NOMO-1 (cell line): ENCODE measurements at regions not wholly inside any gene's neighbourhood (a gene's known extent, or its start where the extent isn't known, plus 50 kb on each side); places are given as distances from the start of the nearest gene placed in this dataset.

ENCODE experiments used
- DNase-seq, 2 experiments: peaks; one replicate each; lab custom pipeline; 2025; ENCODE audit not compliant: unreplicated experiment in 2 of 2; lab: John Stamatoyannopoulos, UW

DNA sequence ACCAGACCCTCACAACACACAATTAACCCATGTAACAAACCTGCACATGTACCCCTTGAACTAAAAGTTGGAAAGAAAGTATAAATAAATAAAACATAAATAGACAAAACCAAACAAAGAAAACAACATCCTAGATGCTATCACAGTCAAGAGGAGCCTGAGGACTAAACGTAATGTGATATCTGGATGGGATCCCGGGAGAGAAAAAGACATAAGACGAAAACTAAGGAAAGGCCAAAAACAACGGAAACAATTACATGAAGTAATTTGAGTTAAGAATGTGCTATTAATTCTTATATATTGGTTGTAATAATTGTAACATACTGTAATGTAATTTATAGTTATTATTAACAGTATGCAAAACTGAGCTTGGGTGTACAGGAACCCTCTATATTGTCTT lies 793.9 kb downstream of the SEMA5A start:
- DNase-seq = no peak

DNA sequence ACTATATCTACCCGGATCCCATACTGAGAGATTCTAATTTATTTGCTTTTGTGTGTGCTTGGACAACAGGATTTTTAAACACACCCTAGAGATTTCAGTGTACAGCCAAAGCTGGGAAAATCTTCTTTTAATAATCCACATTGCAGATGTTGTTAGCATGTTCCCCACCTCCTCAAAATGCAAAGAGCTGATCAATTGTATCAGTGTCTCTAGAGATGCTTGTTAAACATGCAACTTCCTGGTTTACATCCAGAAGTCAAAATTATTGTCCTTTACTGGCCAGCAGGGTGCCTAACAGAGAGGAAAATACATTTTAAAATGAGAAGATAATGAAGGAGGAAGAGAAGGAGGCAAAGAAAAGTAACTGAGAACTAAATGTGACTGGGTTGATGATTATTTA lies 793.3 kb downstream of the SEMA5A start:
- DNase-seq = no peak

DNA sequence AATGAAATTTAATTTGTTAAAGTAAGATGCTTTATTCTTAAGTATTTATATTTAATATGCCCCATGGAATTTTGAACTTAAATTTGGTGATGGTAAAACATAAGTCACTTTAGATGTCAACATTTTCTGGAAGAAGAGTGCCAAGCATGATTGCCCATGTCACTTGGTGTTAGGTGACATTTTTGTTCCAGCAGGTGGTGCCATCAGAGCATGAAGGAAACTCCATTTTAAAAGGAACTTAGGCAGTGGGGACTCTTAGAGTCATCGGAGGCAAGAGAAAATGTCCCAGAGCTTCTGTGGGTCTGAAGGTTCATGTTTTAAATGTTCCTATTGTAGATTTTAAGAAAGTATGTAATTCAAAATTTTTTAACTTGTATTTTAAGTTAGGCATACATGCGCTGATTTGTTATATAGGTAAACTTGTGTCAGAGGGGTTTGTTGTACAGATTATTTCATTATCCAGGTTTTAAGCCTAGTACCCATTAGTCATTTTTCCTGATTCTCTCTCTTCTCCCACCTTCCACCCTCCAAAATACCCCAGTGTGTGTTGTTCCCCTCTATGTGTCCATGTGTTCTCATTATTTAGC lies 789.3 kb downstream of the SEMA5A start:
- peak in 1 of 2 experiments; percentile 10 for DNase-seq

DNA sequence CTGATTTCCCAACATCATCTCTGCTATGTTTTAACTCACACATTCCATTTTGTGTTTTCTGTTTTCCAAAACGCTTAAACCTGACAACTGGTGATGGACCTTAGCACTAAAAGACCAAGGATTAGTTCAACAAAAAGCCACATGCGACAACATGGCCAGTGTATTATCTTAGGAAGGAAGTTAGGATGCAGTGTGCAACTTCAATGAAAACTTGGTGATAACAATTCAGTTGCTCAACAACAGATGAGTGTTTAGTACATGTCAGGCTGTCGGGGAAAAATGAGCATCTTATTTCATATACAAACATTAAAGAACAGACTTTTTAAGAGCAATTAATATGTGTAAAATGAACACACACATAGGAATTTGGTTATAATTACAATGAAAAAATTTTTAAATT lies 780.0 kb downstream of the SEMA5A start:
- no peak for DNase-seq

DNA sequence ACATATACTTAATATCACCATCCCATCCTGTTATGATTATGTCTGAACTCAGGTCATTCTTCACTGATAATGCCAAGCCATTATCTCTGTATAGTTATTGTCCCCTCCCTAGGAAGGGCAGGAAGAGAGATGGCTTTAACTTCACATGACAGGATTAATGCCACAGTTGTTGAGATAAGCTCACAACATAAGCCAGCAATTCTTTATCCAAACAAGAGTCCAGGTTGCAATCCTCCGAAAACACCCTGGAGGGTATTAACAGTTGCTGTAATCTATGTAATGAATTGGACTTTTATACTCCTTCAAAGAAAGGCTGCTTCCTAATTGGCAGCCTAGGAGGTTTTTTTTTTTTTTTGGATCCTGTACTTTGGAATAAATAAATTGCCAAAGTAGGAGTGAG lies 779.4 kb downstream of the SEMA5A start:
- DNase-seq = no peak

DNA sequence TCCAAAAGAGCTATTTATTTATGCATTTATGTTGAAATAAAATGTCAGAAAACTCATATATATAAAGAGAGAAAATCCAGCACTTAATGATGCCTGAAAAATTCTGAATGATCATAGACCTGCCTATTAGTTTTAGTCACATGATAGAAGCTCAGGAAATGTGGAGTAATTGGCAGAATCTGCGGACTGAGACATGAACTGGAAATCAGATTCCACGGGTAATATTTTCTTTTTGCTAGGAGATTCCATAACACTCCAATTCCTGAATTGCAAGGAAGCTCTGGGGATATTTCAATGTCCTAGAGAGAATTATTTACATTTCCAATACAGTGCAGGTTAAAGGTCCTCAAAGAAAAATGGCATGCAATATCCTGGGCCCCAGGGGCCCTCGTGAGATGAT lies 778.8 kb downstream of the SEMA5A start:
- no peak for DNase-seq

DNA sequence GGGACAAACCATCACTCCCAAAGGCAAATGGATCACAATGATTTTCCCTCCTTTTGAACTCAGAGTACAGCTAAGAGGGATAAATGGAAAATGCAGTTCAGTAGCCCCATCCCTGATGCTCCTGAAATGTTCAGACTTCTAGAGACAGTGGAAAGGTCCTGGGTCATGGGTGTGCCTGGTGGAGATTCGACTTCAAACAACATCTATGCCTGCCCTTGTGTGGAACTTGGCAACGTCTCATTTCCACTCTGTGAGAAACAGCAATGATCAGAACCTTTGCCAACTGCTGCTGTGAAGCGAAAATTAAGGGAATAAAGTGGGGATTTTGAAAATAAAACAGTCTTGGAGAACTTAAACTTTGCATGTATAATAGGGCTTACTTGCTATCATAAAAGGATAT lies 778.1 kb downstream of the SEMA5A start:
- no peak for DNase-seq

DNA sequence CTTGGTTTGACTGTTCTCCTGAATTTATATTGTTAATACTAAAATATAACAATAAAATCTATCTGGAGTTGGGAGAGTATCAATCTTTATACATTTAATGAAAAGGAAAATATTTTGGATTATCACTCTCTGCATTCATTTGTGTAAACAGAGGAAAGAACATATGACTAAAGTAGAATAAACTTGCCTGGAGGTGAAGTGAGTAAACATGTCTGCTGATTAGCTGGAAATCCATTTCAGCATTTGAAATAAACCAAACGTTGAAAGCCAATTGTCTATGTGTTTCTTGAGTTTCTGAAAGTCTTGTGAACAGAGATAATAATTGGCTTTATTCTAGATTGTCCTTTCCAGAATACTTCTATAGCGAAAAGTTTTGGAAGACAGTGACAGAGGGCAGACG lies 776.2 kb downstream of the SEMA5A start:
- no peak for DNase-seq

DNA sequence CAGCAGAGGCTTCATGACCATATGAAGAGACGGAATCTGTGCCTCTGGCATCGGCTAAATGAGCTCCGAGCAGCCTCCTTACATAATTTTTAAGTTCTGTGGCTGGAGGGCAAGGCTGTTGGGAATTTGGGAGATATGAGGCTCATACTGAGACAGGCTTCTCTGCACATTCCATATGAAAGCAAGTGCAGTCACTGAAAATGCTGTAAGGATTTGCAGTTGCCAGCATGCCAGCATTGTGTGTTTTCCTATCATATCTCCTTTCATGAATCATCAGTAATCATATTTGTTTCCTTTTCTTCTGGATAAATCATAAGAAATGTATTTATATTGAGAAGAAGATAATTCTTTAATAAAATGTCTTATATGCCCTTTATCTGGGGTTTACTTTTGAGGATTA lies 775.4 kb downstream of the SEMA5A start:
- no peak for DNase-seq

DNA sequence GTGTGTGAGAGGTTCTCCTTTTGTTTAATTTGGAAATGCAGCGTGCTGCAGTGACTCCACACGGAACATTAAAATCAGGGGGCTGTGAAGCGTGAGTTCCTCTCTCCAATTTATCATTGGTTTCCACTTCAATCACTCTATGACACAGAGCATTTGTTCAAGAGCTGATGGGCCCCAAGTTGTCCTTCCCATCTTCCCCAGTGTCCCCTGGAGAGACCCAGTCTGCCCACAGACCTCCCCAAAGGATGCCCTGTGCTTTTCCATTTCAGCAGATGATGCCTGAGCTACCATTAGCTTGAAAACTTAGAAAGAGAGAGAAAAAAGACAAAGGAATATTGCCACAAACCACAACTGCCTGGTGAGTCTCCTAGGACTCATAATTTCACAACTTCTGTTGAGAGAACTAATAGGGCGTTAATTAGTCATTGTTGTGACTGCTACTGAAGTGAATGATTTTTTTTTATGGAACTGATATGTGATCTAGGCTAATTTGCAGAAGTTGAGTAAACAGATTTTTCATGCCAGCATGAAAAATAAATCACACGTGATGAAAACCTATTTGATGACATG lies 772.7 kb downstream of the SEMA5A start:
- no peak for DNase-seq

DNA sequence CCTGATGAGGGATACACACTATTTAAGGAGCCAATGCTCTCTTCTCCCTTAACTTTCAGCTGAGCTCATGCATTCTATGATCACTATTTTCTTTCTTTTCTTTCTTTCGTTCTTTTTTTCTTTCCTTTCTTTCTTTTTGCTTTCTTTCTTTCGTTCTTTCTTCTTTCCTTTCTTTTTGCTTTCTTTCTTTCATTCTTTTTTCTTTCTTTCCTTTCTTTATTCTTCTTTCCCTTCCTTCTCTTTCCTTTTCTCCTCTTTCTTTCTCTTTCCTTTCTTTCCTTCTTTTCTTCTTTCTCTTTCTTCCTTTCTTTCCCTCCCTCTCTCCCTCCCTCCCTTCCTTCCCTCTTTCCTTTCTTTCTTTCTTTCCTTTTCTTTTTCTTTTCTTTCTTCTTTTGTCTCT lies 761.2 kb downstream of the SEMA5A start:
- DNase-seq = no peak

DNA sequence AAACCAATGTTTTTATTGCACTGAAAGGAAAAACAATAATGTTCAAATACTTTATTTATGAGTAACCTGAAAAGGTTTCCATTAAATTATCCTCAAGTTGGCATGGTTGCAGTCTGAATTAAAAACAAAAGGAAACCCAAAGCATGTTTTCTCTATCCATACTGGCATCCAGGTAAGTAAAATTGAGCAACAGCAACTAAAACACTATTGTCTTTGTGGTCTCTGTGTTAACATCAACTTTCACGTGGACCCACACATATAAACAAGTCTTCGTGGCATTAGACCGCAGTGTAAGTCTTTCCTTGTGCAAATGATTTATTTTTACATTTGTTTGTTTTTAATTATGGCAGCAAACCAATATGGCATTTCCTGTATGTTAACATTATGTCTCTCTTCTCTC lies 757.6 kb downstream of the SEMA5A start:
- no peak for DNase-seq

DNA sequence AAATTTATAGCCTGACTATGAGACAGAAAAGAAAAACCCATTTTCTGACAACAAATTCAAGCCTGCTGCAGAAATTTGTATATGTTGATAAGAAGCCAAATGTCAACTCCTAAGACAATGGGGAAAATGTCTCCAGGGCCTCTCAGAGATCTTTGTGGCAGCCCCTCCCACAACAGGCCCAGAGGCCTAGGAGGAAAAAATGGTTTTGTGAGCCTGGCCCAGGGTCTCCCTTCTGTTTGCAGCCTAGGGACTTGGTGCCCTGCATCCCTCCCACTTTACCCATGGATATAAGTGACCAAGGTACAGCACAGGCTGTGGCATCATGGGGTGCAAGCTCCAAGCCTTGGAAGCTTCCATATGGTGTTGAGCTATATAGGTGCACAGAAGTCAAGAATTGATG lies 740.2 kb downstream of the SEMA5A start:
- no peak for DNase-seq

DNA sequence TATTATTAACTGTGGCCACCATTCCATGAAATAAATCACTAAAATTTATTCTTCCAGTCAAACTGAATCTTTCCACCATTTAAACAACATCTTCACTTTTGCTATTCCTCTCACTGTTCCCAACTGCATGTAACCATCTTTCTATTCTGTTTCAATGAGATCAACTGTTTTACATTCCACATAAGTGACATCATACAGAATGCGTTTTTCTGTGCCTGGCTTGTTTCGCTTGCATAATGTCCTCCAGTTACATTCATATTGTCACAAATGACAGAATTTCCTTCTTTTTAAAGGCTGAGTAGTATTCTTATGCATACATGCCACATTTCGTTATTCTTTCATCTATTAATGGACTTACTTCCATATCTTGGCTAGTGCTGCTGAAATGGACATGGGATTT lies 738.2 kb downstream of the SEMA5A start:
- DNase-seq = no peak

DNA sequence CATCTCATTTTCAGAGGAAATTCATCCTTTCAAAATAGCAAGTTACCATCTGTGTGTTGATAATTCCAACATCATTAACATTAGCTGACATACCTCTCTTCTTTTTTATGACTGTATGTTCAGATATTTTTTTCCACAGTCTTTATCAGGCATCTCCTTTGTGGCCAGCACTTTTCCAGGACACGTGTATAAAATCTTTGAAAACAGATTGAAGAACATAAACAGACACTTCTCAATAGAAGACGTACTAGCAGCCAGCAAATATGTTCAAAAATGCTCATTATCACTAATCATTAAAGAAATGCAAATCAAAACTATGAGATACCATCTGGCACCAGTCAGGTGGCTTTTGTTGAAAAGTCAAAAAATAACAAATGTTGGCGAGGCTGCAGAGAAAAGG lies 734.3 kb downstream of the SEMA5A start:
- no peak for DNase-seq

DNA sequence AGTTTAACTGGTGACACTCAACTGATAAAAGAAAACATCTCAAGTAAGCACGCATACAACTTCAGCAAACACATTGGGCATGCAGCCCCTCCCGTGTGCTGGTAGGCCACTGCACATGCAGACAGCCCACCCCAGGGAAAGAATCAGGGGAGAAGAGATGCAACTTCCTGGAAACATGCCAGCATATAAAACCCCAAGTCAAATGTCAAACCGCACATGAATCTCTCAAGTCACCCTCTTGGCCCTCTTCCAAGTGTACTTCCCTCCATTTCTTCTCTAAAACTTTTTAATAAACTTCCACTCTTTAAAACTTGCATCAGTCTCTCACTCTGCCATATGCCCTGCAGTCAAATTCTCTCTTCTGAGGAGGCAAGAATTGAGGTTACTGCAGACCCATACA lies 732.7 kb downstream of the SEMA5A start:
- no peak for DNase-seq

DNA sequence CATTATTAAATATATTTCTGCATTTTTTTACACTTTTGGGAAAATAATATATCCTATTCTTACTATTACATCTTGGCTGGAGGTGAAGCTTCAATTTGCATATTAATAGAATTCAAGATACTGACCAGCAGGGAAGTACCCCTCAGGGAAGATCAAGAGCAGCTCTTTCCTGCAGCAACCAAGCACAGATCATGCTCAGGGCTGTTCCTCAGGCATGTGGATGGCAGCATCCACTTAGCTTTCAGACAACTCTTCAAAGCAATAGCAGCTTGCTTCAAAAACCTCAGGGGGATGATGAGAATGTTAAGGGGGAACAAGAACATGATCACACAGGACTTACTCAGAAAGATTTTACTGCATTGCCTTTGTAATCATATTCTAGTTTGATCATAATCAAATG lies 731.8 kb downstream of the SEMA5A start:
- DNase-seq = no peak

DNA sequence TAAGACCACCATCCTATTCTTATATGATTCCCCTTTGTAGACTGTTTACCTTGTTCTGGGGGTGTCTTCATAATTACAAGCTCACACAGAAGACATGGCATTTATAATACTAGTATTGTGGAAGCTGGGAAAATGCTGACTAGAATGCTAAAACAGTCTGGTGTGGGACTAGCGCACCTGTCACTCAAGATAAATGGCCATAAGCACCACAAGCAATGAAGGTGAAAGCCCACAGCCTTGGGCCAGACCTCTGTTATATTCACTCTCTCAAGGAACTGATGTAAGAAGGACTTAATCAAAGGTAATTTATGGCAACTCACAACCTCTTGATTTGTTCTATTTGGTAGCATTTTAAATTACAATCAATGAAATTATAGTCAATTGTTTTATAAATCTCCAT lies 721.5 kb downstream of the SEMA5A start:
- no peak for DNase-seq

DNA sequence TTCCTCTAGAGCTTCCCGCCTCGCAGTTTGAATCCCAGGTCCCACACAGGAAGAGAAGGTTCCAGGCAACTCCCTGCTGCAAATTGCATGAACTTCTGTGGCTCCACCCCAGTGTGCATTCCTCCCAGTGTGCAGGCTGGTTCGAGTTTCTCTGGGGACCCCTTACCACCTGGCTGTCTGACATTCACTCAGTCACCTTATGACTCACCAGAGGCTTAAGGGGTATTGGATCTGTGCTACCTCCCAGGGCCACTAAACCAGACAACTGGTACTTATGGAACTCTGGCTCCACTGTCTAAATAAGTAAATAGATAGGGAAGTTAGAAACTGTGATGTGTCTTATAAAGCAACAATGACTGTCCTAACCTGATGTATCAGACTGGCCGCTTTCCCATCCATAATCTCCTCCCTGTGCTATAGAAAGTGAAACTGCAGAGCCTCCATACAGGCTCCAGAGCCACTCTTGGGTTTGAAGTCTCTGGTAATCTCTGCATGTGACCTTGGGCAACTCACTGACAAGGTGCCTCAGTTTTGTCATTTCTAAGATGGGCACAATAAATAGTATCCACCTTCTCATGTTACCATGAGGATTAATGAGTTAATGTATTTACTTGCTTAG lies 720.6 kb downstream of the SEMA5A start:
- no peak for DNase-seq

DNA sequence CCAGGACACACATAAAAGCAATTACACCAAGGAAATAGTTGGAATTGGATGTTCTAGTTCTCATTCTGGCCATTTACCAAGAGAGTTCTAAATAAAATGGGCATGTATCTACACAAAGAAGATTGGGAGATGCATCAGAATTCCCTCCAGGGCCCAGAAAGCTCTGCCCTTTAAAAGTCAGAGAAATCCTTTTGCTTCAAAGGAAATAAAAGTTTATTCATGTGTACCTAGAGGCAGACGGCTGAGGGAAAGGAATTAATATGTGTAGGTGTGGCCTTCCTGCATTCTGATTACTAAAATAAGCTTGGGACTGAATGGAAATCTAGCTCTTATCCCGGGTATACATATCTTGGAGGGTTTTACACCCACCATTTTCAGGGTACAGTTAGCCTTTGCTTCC lies 719.4 kb downstream of the SEMA5A start:
- no peak for DNase-seq

DNA sequence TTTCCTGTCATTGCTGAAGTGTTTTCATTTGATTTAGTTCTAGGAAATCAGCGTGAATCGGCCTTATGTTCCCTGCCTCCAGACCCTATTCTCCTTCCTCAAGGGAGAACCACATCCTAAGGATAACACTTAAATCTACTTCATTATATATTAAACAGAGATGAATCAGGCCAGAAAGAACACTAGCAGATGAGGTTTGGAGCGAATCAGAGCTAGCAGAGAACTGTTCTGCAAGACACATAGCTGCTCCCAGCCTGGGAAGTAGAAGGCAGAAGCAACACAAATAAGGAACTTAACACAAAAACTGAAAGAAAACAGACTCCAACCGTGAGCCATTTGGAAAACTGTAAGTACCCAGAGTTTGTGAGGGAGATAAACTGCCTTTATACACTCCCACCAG lies 718.2 kb downstream of the SEMA5A start:
- DNase-seq = no peak

DNA sequence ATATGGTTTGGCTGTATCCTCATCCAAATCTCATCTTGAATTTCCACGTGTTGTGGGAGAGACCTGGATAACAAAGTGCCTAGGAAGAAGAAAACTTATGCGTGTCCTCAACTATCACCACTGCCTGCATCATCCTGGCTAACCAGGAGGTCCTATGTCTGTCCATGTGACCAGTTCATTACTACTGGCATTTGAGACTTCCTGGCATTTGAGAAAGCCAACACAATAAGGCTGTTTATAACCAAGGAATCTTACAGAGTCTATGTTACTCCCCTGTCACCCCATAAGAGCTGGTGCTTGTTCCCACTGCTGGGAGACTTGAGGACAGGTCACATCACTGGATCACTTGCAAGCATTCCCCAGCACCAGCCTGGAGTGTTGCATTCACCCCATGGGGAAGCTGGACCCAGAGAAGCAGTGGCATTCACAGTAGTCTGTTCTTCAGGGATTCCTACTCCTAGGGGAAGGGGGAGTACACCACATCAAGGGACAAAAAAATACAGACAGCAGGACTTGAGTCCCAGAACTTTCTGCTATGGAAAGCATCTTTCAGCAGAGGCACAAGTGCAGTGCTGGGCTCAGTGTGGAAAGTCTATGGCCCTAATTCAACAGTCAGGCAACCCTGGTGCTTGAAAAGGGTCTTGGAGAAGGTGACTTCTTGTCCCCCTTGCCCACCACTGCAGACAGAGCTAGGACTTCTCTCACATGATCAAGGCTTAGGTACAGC lies 717.1 kb downstream of the SEMA5A start:
- no peak for DNase-seq
